SK-N-SH treated with all-trans-retinoic acid at 6 μM for 48 hours (cell line): ENCODE measurements at regions not wholly inside any gene's neighbourhood (a gene's known extent, or its start where the extent isn't known, plus 50 kb on each side); places are given as distances from the start of the nearest gene placed in this dataset.

Experiments used
- ATAC-seq: fragments of 200-7000 bp; cut with Tn5 transposase; 3 replicates; pipeline ENCODE4 v1.9.1; 2020; ENCODE audit warnings: mild to moderate bottlenecking, moderate library complexity
- ARNTL ChIP-seq: fragments of 450-650 bp; formaldehyde crosslinking; IDR thresholded peaks from 2 replicates; pipeline ENCODE4 v1.5.0; 2020; ENCODE audit warnings: low read depth, mild to moderate bottlenecking, moderate library complexity, borderline replicate concordance
- CREB5 ChIP-seq: fragments of 250-450 bp; sonication (Bioruptor Pico); IDR thresholded peaks from 2 replicates; pipeline ENCODE4 v1.5.1; 2020; ENCODE audit warnings: low read depth, mild to moderate bottlenecking, moderate library complexity
- CSDC2 ChIP-seq: fragments of 250-450 bp; sonication (Bioruptor Pico); IDR thresholded peaks from 2 replicates; pipeline ENCODE4 v1.5.0; 2020; ENCODE audit warnings: mild to moderate bottlenecking, moderate library complexity
- CSRNP3 ChIP-seq: fragments of 250-450 bp; sonication (Bioruptor Pico); IDR thresholded peaks from 2 replicates; pipeline ENCODE4 v1.5.1; 2021; ENCODE audit warnings: mild to moderate bottlenecking, moderate library complexity
- ESRRG ChIP-seq: fragments of 250-450 bp; sonication (Bioruptor Pico); IDR thresholded peaks from 2 replicates; pipeline ENCODE4 v1.6.1; 2021; ENCODE audit warnings: mild to moderate bottlenecking
- GLIS3 ChIP-seq: fragments of 250-450 bp; sonication (Bioruptor Pico); IDR thresholded peaks from 2 replicates; pipeline ENCODE4 v1.5.0; 2020; ENCODE audit warnings: mild to moderate bottlenecking, moderate library complexity
- ISL1 ChIP-seq: fragments of 250-450 bp; sonication (Bioruptor Pico); IDR thresholded peaks from 2 replicates; pipeline ENCODE4 v2.1.2; 2022; ENCODE audit warnings: mild to moderate bottlenecking, moderate library complexity
- OSR1 ChIP-seq: fragments of 250-450 bp; sonication (Bioruptor Pico); IDR thresholded peaks from 2 replicates; pipeline ENCODE4 v1.8.0; 2022; ENCODE audit warnings: moderate library complexity, mild to moderate bottlenecking, inconsistent platforms
- PATZ1 ChIP-seq: fragments of 250-450 bp; sonication (Bioruptor Pico); IDR thresholded peaks from 2 replicates; pipeline ENCODE4 v1.8.0; 2020; ENCODE audit warnings: mild to moderate bottlenecking, moderate library complexity, borderline replicate concordance
- POU6F1 ChIP-seq: fragments of 250-450 bp; sonication (Bioruptor Pico); IDR thresholded peaks from 2 replicates; pipeline ENCODE4 v1.8.0; 2021; ENCODE audit warnings: low read depth, mild to moderate bottlenecking, moderate library complexity, borderline replicate concordance
- PPARA ChIP-seq: fragments of 250-450 bp; sonication (Bioruptor Pico); IDR thresholded peaks from 2 replicates; pipeline ENCODE4 v1.5.0; 2020; ENCODE audit warnings: mild to moderate bottlenecking, borderline replicate concordance
- RARB ChIP-seq: fragments of 250-450 bp; sonication (Bioruptor Pico); IDR thresholded peaks from 2 replicates; pipeline ENCODE4 v1.8.0; 2021; ENCODE audit warnings: mild to moderate bottlenecking, moderate library complexity
- SNAI2 ChIP-seq: fragments of 250-450 bp; sonication (Bioruptor Pico); IDR thresholded peaks from 2 replicates; pipeline ENCODE4 v1.5.0; 2020; ENCODE audit warnings: mild to moderate bottlenecking, moderate library complexity
- TCF4 ChIP-seq: fragments of 250-450 bp; sonication (Bioruptor Pico); IDR thresholded peaks from 2 replicates; pipeline ENCODE4 v1.8.0; 2021; ENCODE audit warnings: mild to moderate bottlenecking, moderate library complexity, borderline replicate concordance
- TOX ChIP-seq: fragments of 250-450 bp; sonication (Bioruptor Pico); IDR thresholded peaks from 2 replicates; pipeline ENCODE4 v1.8.0; 2021; ENCODE audit warnings: mild to moderate bottlenecking, moderate library complexity, borderline replicate concordance
- ZC3H10 ChIP-seq: fragments of 250-450 bp; sonication (Bioruptor Pico); IDR thresholded peaks from 2 replicates; pipeline ENCODE4 v1.5.1; 2021; ENCODE audit warnings: mild to moderate bottlenecking, moderate library complexity
- ZFP3 ChIP-seq: fragments of 250-450 bp; sonication (Bioruptor Pico); IDR thresholded peaks from 2 replicates; pipeline ENCODE4 v1.5.0; 2020; ENCODE audit warnings: mild to moderate bottlenecking, moderate library complexity
- ZFP30 ChIP-seq: fragments of 450-650 bp; formaldehyde crosslinking; IDR thresholded peaks from 2 replicates; pipeline ENCODE4 v1.5.0; 2022; ENCODE audit warnings: mild to moderate bottlenecking, moderate library complexity
- ZNF565 ChIP-seq: fragments of 450-650 bp; formaldehyde crosslinking; conservative IDR thresholded peaks from 2 replicates; pipeline ENCODE4 v1.5.0; 2020; ENCODE audit warnings: low read depth, mild to moderate bottlenecking, moderate library complexity
- ZNF8 ChIP-seq: fragments of 450-650 bp; formaldehyde crosslinking; IDR thresholded peaks from 2 replicates; pipeline ENCODE4 v1.5.0; 2020; ENCODE audit warnings: mild to moderate bottlenecking, moderate library complexity
- TF ChIP-seq, protein P1 (sequence below): fragments of 250-450 bp; sonication (Bioruptor Pico); IDR thresholded peaks from 2 replicates; pipeline ENCODE4 v1.5.0; 2020; ENCODE audit warnings: mild to moderate bottlenecking, moderate library complexity

GRCh38 chr20:59473742-59474141 lies 130.6 kb upstream of the PHACTR3 start:
- no peak for ATAC-seq
- TF ChIP-seq ISL1 (CRISPR knock-in tag) = no peak
- TF ChIP-seq PATZ1 (CRISPR knock-in tag) = no peak
- TF ChIP-seq POU6F1 (CRISPR knock-in tag) = no peak
- no peak for TF ChIP-seq TOX
- TF ChIP-seq ARNTL (CRISPR knock-in tag) = no peak
- TF ChIP-seq ZC3H10 (CRISPR knock-in tag) = no peak
- no peak for TF ChIP-seq ZFP30 (CRISPR knock-in tag)
- TF ChIP-seq, protein P1, sequence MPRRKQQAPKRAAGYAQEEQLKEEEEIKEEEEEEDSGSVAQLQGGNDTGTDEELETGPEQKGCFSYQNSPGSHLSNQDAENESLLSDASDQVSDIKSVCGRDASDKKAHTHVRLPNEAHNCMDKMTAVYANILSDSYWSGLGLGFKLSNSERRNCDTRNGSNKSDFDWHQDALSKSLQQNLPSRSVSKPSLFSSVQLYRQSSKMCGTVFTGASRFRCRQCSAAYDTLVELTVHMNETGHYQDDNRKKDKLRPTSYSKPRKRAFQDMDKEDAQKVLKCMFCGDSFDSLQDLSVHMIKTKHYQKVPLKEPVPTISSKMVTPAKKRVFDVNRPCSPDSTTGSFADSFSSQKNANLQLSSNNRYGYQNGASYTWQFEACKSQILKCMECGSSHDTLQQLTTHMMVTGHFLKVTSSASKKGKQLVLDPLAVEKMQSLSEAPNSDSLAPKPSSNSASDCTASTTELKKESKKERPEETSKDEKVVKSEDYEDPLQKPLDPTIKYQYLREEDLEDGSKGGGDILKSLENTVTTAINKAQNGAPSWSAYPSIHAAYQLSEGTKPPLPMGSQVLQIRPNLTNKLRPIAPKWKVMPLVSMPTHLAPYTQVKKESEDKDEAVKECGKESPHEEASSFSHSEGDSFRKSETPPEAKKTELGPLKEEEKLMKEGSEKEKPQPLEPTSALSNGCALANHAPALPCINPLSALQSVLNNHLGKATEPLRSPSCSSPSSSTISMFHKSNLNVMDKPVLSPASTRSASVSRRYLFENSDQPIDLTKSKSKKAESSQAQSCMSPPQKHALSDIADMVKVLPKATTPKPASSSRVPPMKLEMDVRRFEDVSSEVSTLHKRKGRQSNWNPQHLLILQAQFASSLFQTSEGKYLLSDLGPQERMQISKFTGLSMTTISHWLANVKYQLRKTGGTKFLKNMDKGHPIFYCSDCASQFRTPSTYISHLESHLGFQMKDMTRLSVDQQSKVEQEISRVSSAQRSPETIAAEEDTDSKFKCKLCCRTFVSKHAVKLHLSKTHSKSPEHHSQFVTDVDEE (CRISPR knock-in tag) = no peak
- TF ChIP-seq ZNF8 (CRISPR knock-in tag) = no peak
- no peak for TF ChIP-seq PPARA (CRISPR knock-in tag)
- TF ChIP-seq OSR1 (CRISPR knock-in tag) = no peak
- no peak for TF ChIP-seq TCF4 (CRISPR knock-in tag)
- no peak for TF ChIP-seq GLIS3

GRCh38 chr20:59481067-59481466 lies 123.3 kb upstream of the PHACTR3 start:
- ATAC-seq = no peak
- TF ChIP-seq TCF4 (CRISPR knock-in tag) = no peak
- TF ChIP-seq CSDC2 (CRISPR knock-in tag) = no peak
- no peak for TF ChIP-seq PPARA (CRISPR knock-in tag)
- no peak for TF ChIP-seq GLIS3
- no peak for TF ChIP-seq PATZ1 (CRISPR knock-in tag)
- TF ChIP-seq OSR1 (CRISPR knock-in tag) = no peak
- no peak for TF ChIP-seq RARB (CRISPR knock-in tag)
- TF ChIP-seq ZFP30 (CRISPR knock-in tag) = no peak
- TF ChIP-seq CSRNP3 (CRISPR knock-in tag) = no peak
- TF ChIP-seq ZNF8 (CRISPR knock-in tag) = no peak
- TF ChIP-seq ISL1 (CRISPR knock-in tag) = no peak
- no peak for TF ChIP-seq TOX
- no peak for TF ChIP-seq SNAI2 (CRISPR knock-in tag)
- TF ChIP-seq ZNF565 (CRISPR knock-in tag) = no peak
- TF ChIP-seq ZFP3 (CRISPR knock-in tag) = no peak
- TF ChIP-seq CREB5 (CRISPR knock-in tag) = no peak
- no peak for TF ChIP-seq ARNTL (CRISPR knock-in tag)
- no peak for TF ChIP-seq ESRRG (CRISPR knock-in tag)
- TF ChIP-seq, all 23 proteins: peak for 0
